ENCODE measurements at regions not wholly inside any gene's neighbourhood (a gene's known extent, or its start where the extent isn't known, plus 50 kb on each side); places are given as distances from the start of the nearest gene placed in this dataset.
"Not testable (repeated sequence)": the region's sequence is repeated elsewhere in the genome, so short reads cannot be mapped to it uniquely, and the experiment has no call there.

DNA sequence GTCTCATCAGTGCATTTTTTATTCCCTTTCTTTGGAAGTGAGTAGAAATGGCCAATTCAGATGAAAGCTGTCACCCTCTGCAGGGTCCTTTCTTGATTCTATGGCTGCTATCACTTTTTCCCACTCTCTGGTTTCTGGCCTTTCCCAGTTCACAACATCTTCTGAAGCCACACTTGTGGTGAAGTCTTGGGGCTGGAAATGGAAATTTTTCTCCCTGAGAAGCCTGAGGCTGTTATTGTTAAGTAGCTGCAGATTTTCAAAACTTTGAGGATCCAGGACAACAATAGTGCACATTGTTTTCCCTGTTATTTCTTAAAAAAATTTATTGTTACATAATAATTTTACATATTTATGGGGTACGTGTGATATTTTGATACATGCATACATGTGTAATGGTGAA lies 250.3 kb upstream of the RASGRP1 start:
- DNase-seq (ENCODE audit: low read depth) = no peak

GRCh38 chr15:38817427-38818156 lies 253.0 kb upstream of the RASGRP1 start:
- peak; percentile 80 for DNase-seq (ENCODE audit: low read depth)

DNA sequence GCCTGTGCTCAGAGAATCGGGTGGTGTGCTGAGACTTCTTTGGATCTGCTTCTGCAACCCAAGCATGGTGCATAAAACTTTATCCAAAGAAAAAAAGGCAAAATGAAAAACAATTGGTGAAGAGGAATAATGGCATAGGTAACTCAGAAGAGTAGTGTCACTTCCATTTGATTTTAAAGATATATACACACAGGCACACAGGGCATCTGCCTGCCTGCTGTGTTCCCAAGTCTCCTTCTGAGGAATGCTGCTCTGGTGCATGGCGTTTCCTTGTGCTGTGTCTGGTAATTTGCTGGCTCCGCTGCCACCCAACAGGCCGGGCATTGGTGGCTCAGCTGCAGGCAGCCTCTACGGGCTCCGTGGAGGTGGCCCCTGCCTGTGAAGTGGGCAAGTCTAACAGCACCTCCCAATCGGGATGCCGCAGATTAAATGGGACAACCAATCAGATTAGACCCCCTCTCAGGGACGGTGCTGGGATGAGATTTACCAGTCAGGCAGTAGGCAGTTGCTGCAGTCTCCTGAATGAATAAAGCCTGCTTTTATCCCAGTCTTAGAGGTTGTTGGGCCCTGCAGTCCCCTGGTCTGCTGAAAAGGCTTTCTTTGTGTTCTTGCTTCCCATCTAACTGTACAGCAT lies 253.7 kb upstream of the RASGRP1 start:
- DNase-seq (ENCODE audit: low read depth) = no peak

GRCh38 chr15:38819387-38819950 lies 254.9 kb upstream of the RASGRP1 start:
- DNase-seq (ENCODE audit: low read depth) = no peak

DNA sequence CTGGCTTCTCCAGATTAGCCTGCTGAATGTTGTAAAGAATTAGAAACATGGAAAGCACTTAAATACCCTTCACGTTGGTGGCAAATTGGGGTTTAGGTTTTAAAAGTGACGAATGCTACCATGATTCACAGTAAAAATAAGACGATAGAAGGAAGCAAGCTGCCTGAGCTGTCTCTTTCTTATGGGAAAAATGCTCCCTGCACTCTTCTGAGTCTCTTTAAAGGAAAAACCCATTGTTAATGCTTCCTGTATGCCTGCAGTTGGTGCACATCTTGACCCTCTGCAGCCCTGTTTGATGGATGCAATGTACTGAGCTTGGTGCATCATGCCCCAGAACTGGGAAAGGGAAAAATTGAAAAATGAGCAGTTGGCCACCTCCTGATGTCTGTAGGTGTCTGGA lies 258.6 kb upstream of the RASGRP1 start:
- DNase-seq (ENCODE audit: low read depth) = no peak

DNA sequence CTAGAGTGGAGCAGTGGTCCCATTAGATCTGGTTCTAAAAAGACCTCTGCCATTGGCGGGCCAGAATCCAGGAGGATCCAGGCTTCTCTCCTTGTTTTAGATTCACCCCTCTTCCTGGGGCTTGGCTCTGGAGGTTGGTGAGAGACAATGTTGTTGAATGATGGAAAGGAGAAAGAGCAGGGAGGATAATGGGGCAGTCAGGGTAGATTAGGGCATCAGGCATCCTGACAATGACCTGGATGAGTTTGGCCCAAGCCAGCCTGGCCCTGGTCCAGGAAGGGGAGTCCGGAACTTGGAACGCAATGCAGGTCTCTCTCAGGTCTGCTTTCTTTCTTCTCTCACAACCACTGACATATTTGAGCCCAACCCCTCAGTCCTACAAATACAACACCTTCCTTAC lies 260.1 kb upstream of the RASGRP1 start:
- DNase-seq (ENCODE audit: low read depth) = no peak

DNA sequence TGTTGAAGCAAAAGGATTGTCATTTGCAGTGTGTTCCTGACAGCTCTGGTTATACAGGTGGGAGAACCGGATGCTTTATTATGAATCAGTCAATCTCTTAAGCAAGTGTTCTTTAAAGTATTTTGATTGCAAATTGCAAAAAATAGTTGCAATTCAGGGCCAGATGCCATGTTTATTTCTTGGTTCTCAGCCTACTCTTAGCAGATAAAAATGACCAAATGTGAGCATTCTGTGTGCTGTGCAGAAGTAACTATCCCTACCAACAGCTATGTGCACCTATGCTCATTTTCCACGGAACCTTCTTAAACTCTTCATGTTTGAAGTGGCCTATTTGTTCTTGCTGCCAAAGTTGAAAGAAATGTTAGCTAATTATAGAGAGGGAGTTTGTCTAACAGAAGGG lies 262.3 kb upstream of the RASGRP1 start:
- DNase-seq (ENCODE audit: low read depth) = no peak

DNA sequence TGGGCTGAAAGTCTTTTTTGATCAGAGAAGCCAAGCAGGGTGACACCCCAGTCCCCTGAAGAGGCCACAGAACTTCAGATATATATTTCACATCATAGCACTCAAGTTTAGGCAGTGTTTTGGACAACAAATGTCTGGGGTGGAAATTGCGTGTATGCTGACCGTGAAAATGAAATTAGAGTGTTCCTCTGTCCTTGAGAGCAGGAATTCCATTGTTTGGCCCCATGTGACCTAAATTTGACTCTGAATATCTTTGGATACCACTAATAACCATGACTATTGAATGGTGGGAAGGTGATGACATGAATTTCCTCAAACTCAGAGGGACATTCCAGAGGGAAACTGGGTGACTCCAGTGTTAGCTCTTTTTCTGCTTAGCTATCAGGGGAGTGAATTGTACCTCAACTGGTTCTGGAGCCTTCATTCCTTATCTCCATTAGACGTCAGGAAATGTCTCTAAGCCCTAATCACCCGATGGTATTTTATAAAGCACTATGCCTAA lies 263.5 kb upstream of the RASGRP1 start:
- no peak for DNase-seq (ENCODE audit: low read depth)

GRCh38 chr15:38829086-38829485 lies 264.5 kb upstream of the RASGRP1 start:
- no peak for DNase-seq (ENCODE audit: low read depth)

DNA sequence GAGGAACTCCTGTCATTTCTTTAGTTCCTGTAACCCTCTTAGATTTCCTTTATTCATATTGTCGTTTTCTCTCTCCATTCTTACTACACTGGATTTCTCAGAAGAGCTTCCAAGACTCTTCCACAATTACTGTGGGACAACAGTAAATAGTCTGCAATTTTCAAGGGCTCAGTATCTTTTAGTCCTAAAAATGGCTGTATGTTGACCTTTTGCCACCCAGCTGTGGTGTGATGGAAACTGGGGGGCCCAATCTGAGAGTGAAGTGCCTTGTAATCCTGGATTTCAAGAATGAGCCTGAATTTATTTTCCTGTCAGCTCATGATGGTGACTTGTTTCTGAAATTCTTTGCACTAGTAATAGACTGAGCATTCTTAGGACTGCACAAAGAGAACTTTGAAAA lies 277.6 kb upstream of the RASGRP1 start:
- no peak for DNase-seq (ENCODE audit: low read depth)

DNA sequence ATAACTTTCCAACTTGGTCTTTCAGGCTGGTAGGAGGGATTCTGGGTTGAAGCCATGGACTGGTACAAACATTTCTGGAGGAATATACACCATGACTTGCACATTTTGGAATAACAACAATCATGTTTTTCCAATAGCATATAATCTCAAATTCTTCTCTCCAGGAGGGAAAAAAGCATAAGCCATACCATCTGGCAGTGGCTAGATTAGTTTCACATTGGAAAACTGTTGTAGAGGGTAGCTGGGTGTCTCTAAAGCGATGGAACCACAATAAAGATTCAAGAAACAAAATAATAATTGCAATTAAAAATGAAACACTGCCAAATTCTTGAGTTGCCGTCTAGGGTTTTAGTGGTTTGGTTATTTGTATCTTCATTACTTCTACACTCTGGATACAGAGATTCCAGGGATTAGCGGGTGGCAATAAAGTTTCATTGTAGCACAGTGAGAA lies 278.5 kb upstream of the RASGRP1 start:
- DNase-seq (ENCODE audit: low read depth) = no peak

- DNase-seq (ENCODE audit: low read depth) = no peak
Observed at GRCh38 chr15:38843736-38844590, 279.3 kb upstream of the RASGRP1 start.

GRCh38 chr15:38844736-38845135 lies 280.1 kb upstream of the RASGRP1 start:
- DNase-seq (ENCODE audit: low read depth) = no peak

GRCh38 chr15:38846346-38846745 lies 281.7 kb upstream of the RASGRP1 start:
- DNase-seq (ENCODE audit: low read depth) = no peak

- DNase-seq (ENCODE audit: low read depth) = no peak
Observed at GRCh38 chr15:38847666-38848065, 283.1 kb upstream of the RASGRP1 start.

- no peak for DNase-seq (ENCODE audit: low read depth)
Observed at GRCh38 chr15:38849046-38849445, 284.4 kb upstream of the RASGRP1 start.

GRCh38 chr15:38852188-38852587 lies 287.6 kb upstream of the RASGRP1 start:
- DNase-seq (ENCODE audit: low read depth) = not testable (repeated sequence)

DNA sequence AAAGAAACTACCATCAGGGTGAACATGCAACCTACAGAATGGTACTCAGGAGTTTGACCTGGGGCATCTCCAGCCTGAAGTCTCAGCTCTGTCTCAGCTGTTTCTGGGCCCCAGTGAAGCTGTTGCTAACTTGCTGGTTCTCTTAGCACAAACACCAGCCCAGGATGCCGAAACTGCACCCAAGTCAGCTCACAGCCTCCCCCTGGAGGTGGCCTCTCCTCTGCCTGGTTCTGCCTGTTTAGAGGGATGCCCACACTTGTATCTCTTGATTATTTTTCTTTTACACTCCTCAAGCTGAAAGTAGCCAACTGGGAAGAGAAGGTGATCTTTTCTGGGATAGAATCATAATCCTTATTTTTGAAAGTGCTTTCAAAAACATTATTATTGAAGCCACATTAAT lies 289.0 kb upstream of the RASGRP1 start:
- peak; percentile 6 for DNase-seq (ENCODE audit: low read depth)

GRCh38 chr15:38854506-38854905 lies 289.9 kb upstream of the RASGRP1 start:
- DNase-seq (ENCODE audit: low read depth) = no peak

- DNase-seq (ENCODE audit: low read depth) = no peak
Observed at GRCh38 chr15:38857814-38858213, 293.2 kb upstream of the RASGRP1 start.

- no peak for DNase-seq (ENCODE audit: low read depth)
Observed at GRCh38 chr15:38859574-38859973, 295.0 kb upstream of the RASGRP1 start.

GRCh38 chr15:38860253-38860652 lies 295.6 kb upstream of the RASGRP1 start:
- DNase-seq (ENCODE audit: low read depth) = no peak
